Left forelimb (tissue), 1 donor: ENCODE measurements at regions not wholly inside any gene's neighbourhood (a gene's known extent, or its start where the extent isn't known, plus 50 kb on each side); places are given as distances from the start of the nearest gene placed in this dataset.

Experiments
- DNase-seq: peaks from one replicate; pipeline ENCODE4 v3.0.0-alpha.2; 2018; ENCODE audit warnings: low spot score

GRCh38 chr12:116402163-116402939 is 124.9 kb upstream of the MED13L start:
- DNase-seq = no peak

DNA sequence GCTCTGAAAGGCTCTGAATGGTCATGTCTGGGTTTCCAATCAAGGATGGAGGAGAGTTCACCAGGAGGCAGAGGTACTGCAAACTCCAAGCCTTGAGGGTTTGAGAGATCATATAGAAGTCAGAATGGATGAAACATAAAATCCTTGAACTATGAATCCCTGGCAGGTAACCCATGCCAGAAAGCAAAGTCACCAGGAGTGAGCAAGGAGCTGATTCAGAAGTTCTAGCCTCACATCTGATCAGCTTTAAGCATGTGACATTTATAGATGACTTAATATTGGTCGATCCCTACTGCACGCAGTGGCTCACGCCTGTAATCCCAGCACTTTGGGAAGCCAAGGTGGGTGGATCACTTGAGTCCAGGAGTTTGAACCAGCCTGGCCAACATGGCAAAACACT is 126.1 kb upstream of the MED13L start:
- DNase-seq = no peak

- no peak for DNase-seq
Measured at GRCh38 chr12:116404247-116404646, 126.8 kb upstream of the MED13L start.

GRCh38 chr12:116404913-116405611 is 127.6 kb upstream of the MED13L start:
- DNase-seq = no peak

DNA sequence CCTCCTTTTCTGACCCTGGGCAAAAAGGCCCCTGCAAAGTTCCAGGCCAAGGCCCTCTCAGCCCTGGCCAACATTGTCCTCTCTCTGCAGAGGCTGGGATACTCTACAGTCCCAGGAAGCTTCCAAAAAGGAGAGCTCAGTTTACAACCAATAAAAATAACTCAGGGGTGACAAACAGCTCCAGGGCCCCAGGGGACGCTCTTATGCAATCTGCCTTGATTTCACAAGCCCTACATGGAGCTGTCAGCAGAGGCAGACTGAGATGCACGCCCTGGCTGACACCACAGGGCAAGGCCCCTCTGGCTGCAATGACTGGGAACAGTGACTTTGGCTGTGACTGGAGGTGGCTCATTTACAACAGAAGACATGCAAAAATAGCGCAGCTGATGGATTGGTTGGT is 129.0 kb upstream of the MED13L start:
- DNase-seq = no peak

GRCh38 chr12:116408489-116409250 is 131.2 kb upstream of the MED13L start:
- no peak for DNase-seq

DNA sequence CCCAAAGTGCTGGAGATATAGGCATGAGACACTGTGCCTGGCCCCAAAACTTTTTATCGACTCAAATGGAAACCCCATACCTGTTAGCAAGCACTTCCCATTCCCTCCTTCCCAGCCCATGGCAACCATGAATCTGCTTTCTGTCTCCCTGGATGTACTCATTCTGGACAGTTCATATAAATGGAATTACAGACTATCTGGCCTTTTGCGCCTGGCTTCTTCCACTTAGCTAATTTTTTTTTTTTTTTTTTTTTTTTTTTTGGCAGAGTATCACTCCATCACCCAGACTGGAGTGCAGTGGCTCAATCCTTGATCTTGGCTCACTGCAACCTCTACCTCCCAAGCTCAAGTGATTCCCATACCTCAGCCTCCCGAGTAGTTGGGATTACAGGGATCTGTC is 134.5 kb upstream of the MED13L start:
- DNase-seq = no peak

- no peak for DNase-seq
Measured at GRCh38 chr12:116414891-116415290, 137.4 kb upstream of the MED13L start.

- no peak for DNase-seq
Measured at GRCh38 chr12:116415408-116416108, 138.1 kb upstream of the MED13L start.

- no peak for DNase-seq
Measured at GRCh38 chr12:116416166-116416565, 138.7 kb upstream of the MED13L start.

- DNase-seq = no peak
Measured at GRCh38 chr12:116418551-116418950, 140.6 kb upstream of the MAP1LC3B2 start.

GRCh38 chr12:116420227-116420880 is 138.8 kb upstream of the MAP1LC3B2 start:
- no peak for DNase-seq

GRCh38 chr12:116421785-116422538 is 137.2 kb upstream of the MAP1LC3B2 start:
- no peak for DNase-seq

DNA sequence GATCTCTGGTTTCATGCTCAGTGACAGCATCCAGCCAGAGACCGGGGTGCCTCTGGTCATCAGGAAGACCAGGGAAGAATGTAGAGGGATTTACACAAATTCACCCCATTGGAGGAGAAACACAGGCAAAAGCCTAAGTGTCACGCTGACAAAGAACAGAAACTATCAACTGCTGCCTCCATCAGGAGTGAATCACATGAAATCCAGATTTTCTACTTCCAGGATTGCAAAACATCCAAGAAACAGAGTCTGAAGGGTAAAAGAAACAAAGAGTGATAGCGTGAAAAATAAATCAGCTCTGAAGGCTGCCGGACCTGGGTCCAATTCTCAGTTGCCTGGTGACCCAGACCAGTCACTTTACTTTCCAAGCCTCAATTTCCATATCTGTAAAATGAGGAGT is 136.1 kb upstream of the MAP1LC3B2 start:
- no peak for DNase-seq

DNA sequence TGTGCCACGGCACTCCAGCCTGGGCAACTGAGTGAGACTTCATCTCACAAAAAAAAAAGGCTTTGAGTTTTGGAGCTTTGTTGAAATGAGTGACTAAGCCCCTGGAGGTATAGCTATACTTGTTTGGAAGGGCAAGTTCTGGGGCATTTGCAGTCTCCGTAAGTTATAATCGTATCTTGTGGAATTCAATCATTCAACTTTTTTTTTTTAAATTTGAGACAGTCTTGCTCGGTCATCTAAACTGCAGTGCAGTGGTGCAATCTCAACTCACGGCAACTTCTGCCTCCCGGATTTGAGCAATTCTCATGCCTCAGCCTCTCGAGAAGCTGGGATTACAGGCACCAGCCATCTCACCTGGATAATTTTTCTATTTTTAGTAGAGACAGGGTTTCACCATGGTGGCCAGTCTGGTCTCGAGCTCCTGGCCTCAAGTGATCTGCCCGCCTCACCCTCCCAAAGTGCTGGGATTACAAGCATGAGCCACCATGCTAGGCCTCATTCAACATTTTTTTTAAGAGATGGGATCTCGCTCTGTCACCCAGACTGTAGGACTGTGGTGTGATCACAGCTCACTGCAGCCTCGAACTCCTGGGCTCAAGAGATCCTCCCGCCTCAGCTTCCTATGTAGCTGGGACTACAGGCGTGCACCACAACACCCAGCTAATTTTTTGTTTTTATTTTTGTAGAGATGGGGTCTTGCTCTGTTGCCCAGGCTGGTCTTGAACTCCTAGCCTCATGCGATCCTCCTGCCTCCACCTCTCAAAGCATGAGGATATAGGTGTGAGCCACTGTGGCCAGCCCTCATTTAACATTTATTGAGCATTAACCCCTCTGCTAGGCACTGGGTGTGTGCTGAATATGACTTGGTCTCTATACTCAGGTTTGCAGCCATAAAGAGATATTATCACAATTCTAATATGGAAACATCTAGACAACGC is 133.7 kb upstream of the MAP1LC3B2 start:
- no peak for DNase-seq

- DNase-seq = no peak
Measured at GRCh38 chr12:116426391-116427136, 132.6 kb upstream of the MAP1LC3B2 start.

DNA sequence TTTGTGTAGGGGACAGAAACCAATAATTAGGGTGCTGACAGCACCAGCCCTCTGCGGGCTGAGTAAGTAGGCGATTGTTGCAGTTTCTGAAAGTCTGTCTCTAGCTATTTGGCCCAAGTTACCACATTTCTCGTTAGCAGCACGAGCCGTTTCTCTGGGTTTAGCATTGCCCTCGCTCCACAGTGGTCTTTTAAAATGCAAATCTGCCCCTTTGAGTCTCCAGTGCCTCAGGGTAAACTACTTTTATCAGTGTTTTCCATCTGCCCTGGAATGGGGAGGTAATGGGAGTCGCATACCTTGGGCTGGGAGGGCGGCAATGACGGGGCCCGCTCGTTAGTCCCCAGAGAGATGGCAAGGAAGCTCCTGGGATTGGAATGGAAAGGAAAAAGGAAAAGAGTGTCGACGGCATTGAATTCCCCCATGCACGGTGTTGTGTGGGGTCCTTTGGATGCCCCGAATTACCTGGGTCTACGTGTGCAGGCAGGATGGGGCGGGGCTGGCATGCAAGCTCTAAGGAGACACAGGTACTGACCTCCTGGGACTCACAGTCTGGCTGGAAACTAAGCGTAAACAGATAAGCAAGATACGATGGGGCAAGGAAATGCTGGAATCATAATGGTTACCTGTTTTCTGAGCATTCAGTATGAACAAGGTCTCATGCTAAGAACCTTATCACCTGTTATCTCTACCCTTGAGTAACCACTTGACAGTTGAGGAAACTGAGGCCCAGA is 131.8 kb upstream of the MAP1LC3B2 start:
- DNase-seq = no peak

DNA sequence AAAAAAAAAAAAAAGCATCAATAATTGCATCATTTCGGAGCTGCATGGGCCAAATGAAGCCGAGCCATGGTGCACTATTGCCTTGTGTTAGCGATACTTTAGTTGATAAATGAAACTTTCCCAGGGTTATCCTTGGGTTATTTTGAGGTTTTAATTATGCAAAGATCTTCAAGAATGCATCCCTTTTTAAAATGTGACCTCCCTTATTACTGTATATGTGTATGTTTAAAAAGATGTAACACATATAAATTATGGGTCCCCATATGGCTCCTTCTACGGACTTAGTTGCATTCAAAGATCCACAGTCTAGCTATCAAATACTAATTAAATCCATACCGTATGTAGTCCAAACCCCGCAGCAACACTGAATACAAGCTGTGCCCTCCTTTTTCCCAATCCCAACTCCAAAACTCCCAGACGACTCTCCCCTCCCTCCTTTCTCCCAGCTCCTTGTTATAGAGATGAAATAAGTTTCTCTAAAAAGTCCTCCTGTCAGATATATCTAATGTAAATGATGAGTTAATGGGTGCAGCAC is 129.3 kb upstream of the MAP1LC3B2 start:
- no peak for DNase-seq
